GM21423 (cell line): ENCODE measurements at regions not wholly inside any gene's neighbourhood (a gene's known extent, or its start where the extent isn't known, plus 50 kb on each side); places are given as distances from the start of the nearest gene placed in this dataset.
"Not testable (repeated sequence)": the region's sequence is repeated elsewhere in the genome, so short reads cannot be mapped to it uniquely, and the experiment has no call there.

Experiments
- ATAC-seq: cut with Tn5 transposase; IDR thresholded peaks from one replicate; pipeline ENCODE4 v1.9.1; 2021; ENCODE audit warnings: mild to moderate bottlenecking, moderate library complexity; ENCODE audit not compliant: unreplicated experiment

- ATAC-seq = no peak
These were observed 374.5 kb upstream of the RORB start for GRCh38 chr9:74122661-74123060.

DNA sequence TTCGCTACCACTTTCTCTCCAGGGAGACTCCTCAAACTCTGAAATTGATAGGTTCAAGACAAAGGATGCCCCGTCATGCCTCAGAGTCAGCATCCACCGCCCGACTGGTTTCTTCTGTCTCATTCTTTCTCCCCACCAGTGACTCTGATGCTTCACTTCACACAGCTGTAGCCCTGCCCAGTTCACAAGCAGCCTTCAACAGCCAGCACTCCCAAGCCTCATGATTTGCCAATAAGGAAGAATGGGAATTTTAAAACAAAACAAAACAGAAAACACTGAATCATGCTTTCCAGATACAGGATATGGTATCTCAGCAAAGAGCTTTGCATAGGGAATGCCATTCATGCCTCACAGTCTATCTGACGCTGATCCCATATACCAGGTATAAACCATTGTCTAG is 371.2 kb upstream of the RORB start:
- no peak for ATAC-seq

DNA sequence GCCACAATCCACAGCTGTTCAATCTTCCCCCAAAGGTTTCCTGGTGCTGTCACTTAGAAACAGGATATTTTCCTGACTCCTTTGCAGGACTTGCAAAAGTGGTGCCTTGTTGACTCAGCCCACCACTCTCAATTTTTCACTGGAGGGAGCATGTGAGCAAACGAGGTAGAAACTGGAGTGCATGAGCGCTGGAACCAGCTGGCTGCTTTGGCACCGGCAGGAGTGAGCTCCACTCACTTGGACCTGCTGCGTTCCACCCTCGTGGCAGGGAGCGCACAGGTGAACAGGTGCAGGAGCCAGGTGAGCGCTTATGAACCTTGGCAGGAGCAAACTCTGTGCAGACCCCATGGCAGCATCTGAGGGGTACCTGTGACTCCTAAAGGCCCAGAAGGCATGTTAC is 364.1 kb upstream of the RORB start:
- ATAC-seq = no peak

GRCh38 chr9:74133921-74134320 is 363.2 kb upstream of the RORB start:
- ATAC-seq = no peak

- no peak for ATAC-seq
These were observed 359.0 kb upstream of the RORB start for GRCh38 chr9:74138182-74138581.

GRCh38 chr9:74140141-74140540 is 357.0 kb upstream of the RORB start:
- ATAC-seq = no peak

- no peak for ATAC-seq
These were observed 349.2 kb upstream of the RORB start for GRCh38 chr9:74147906-74148305.

DNA sequence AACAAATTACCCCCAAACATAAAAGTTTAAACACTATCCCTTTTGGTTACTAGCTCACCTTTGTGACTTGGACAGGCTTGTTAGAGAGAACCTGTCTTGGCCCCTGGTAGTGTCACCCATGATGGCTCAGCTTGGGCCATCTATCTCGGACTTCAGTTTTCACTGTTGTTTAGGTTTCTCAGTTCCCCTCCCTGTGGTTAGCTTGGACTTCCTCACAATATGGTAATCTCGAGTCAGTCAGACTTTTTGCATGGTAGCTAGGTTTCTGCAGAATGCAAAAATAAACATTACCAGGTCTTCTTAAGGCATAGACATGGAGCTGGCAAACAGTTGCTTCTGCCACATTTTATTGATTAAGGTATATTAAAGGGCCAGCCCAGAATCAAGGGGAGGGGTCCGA is 324.3 kb upstream of the RORB start:
- peak; percentile 99 for ATAC-seq

- ATAC-seq = peak; percentile 29
These were observed 323.9 kb upstream of the RORB start for GRCh38 chr9:74173284-74173683.

- not testable (repeated sequence) for ATAC-seq
These were observed 299.4 kb upstream of the RORB start for GRCh38 chr9:74197771-74198170.

- no peak for ATAC-seq
These were observed 292.1 kb upstream of the RORB start for GRCh38 chr9:74205056-74205455.

DNA sequence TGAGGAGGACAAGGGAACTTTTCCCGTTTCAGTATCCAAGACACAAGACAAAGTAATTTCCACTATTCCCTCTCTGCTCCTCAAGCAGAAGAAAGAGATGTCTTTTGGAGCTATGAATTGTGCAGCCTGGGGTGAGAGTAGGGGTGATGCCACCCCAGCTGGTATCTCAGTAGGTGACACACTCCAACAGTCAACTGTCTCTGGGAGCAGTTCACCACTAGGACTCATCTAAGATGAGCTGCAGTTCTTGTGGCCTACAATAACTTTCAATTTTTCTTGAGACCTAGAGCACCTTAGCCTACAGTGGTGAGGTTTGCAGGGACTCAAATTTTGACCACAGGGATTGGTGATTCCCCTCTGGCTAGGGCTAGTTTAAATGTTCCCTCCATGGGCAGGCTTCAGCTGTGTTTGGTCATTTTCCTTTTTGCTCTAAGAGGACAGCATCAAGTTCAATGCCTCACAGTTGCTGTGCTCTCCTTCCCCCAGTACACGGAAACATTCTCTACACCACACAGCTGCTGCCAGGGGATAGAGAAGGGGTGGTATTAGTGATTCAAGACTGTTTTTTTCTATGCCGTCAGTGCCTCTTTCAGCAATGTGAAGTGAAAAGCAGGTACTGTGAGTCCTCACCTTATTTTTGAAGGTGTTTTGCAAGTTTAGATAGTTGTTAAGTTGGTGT is 278.6 kb upstream of the RORB start:
- ATAC-seq = no peak

DNA sequence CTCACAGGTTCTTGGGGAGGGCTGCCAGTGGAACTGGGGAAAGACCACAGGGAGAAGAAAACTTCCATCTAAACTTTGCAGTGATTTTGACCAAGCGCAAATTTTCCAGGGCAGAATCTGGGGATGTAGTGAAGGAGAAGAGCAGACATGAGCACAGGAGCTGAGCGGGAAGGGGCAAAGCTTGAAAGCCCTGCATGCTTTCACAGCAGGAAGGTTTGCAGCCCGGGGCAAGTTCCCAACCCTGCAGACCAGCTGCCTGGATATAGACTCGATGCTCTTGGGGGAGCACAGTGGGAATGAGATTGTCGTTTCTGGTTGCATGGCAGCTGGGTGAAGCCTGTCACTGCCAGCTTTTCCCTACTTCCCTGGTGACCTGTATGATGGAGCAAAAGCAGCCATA is 276.8 kb upstream of the RORB start:
- ATAC-seq = no peak

DNA sequence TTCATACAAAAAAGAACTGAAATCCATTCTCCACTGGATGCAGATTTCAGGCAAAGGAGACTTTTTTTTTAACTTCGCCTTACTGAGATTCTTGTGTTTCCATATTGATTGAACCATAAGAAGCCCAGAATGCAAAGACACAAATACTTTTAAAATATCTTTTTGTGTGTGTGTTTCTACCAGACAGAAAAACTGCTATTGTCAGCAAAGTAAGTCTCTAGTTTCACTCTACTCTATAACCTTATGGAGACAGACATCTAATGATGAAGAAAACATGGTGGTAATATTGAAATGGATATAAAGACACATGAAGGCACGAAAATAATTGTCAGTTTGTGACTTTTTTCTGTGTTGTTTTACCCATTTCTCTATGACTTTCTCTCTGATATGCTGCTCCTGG is 260.3 kb upstream of the RORB start:
- no peak for ATAC-seq

DNA sequence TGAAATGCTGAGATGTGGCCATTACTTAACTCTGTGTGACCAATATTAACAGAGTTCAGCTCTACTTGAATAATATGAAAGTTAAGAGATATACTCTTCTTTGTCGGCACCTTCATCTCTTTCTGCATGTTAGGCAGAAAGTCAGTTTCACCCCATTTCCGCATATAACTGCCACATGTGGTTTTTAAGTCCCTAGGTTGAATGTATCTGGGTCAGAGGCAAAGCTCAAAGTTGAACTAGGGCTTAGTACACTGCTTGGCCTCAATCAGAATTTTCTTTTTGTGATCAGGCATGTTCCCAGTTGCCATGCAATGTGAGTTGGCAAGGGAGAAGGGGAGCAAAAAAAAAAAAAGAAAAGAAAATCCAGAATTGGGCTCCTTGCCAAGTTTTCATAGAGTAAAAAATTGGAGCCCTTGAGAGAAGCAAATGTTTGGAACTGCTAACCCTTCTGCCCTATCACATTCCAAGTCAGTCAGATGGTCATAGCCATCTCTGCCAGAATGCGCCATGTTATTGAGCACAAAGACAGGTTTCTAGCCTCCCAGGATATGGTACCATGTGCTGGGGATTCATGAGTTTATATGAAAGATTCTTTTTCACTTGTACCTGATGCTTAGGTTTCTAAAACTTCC is 251.2 kb upstream of the RORB start:
- ATAC-seq = no peak

DNA sequence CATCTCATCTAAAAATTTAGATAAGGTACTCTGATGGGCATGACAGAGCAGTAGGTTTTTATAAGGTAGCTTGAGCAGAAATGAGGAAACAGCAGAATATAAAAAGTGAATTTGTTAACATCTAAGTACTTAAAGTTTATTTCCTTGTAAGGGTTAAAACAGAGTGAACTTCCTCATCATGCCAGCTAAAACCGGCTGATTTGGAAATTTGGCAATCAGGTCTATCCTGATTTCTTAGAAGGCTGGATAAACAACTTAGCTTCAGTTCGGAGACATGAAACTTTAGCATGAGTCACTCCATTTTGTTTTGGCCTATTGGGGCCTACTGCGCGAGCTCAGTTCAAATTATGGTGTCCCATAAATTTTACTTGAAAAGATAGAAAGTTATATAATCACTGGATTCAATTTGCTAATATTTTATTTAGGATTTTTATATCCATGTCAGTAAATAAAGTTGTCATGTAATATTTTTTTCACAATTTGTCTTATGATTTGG is 241.6 kb upstream of the RORB start:
- no peak for ATAC-seq

DNA sequence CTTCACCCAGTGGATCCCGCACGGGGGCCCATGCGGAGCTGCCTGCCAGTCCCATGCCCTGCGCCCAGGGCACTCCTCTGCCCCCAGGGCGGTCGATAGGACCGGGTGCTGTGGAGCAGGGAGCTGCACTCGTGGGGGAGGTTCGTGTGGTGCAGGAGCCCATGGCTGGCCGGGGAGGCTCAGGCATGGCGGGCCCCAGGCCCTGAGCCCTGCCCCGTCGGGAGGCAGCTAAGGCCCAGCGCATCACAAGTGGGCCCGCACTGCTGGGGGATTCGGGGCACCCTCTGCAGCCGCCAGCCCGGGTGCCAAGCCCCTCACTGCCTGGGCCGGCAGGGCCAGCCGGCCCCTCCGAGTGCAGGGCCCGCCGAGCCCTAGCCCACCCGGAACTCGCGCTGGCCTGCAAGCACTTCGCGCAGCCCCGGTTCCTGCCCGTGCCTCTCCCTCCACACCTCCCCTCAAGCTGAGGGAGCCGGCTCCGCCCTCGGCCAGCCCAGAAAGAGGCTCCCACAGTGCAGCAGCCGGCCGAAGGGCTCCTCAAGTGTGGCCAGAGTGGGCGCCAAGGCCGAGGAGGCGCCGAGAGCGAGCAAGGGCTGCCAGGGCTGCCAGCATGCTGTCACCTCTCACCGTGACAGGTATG is 221.1 kb upstream of the RORB start:
- no peak for ATAC-seq

DNA sequence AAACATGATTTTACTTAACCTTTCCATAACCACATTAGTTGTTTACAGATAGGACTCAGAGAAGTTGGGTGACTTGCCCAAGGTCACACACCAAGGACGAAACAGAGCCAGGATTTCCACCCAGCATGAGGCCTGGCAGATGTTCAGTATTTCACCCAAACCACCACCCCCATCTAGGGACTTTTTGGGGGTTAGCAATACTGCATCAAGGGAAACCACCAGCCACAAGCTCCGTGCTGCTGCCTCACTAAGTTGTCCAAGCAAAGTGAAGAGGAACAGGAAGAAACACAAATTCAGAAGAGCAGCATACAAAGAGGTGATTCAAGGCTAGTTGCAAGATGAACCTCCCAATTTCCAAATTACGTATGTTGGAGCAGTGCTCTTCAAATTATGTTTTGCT is 219.6 kb upstream of the RORB start:
- peak; percentile 95 for ATAC-seq

- ATAC-seq = no peak
These were observed 215.5 kb upstream of the RORB start for GRCh38 chr9:74281674-74282073.

GRCh38 chr9:74282526-74283253 is 214.4 kb upstream of the RORB start:
- ATAC-seq = no peak

DNA sequence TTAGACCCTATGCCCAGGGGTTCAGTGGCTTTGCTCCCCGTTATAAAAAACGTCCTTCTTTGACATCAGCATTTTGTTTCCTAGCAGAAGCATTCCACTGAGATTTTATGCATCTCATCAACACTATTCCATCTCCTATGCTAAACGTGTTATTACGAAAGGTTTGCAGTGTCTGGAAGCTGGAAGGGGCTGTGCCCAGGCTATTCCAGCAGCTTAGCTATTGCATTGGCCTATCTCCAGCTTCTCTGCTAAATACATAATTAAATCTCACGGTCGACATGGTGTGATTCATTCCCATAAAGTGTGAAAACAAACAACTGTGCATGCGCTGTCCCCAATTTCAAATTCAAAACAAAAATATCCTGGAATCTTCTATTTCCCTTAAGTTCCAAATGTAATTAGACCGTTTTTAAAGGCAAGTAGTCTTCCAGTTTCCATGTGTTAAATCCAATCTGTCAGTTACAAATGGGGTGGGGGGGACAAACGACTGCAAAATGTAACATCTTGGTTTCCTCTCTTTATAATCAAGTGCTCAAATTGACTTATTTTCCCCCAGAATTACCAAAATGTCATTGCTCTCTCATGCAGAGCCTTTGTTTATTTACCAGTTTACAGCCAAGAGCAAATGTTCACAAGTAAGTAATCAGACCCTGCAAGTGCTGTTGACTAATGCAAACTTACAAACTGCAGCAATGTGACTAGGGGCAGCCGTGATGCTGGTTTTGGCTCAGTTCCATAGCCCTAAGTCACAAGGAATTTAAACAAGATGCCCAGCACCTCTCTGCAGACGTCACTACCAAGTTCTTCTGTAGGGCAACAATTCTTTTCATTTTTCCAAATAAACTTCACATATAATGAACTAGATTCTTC is 212.3 kb upstream of the RORB start:
- ATAC-seq = no peak
